Stimulated activated CD4-positive, alpha-beta T cell treated with anti-CD3 and anti-CD28 coated beads, TNF-alpha, amount 100 ng/mL, for 4 hours (primary cell): ENCODE measurements at regions not wholly inside any gene's neighbourhood (a gene's known extent, or its start where the extent isn't known, plus 50 kb on each side); places are given as distances from the start of the nearest gene placed in this dataset.

ENCODE experiments used
- DNase-seq, 3 experiments: peaks; one replicate each; pipeline ENCODE4 v3.0.0-alpha.2; 2020; ENCODE audit warnings: low read depth in 3 of 3

GRCh38 chr6:37556881-37557644 lies 57.4 kb upstream of the CCDC167 start:
- no peak for DNase-seq

GRCh38 chr6:37555040-37555781 lies 55.5 kb upstream of the CCDC167 start:
- DNase-seq, result no peak

GRCh38 chr6:37554480-37554819 lies 54.8 kb upstream of the CCDC167 start:
- DNase-seq, result no peak

- DNase-seq, result no peak
These were observed 52.6 kb upstream of the CCDC167 start for GRCh38 chr6:37552267-37552666.

GRCh38 chr6:37551867-37552266 lies 52.2 kb upstream of the CCDC167 start:
- DNase-seq, result no peak

- no peak for DNase-seq
These were observed 51.8 kb upstream of the CCDC167 start for GRCh38 chr6:37551446-37551845.

- DNase-seq, result no peak
These were observed 51.3 kb upstream of the CCDC167 start for GRCh38 chr6:37551002-37551401.

GRCh38 chr6:37550191-37550831 lies 50.6 kb upstream of the CCDC167 start:
- DNase-seq, result no peak

GRCh38 chr6:37549558-37549957 lies 49.9 kb upstream of the CCDC167 start:
- DNase-seq, result no peak
